ENCODE measurements at regions not wholly inside any gene's neighbourhood (a gene's known extent, or its start where the extent isn't known, plus 50 kb on each side); places are given as distances from the start of the nearest gene placed in this dataset.
"Not testable (repeated sequence)": the region's sequence is repeated elsewhere in the genome, so short reads cannot be mapped to it uniquely, and the experiment has no call there.

GRCh38 chr3:87756616-87757015 lies 302.2 kb downstream of the CGGBP1 start:
- intact Hi-C loops (cut with DNase I): no loop called here
- DNase-seq (ENCODE audit: low spot score): no peak

GRCh38 chr3:87755852-87756251 lies 303.0 kb downstream of the CGGBP1 start:
- no peak for DNase-seq (ENCODE audit: low spot score)
- intact Hi-C loops (cut with DNase I): no loop called here
- ATAC-seq: no peak

More at GRCh38 chr3:87756616-87757015, 302.2 kb downstream of the CGGBP1 start:
- ATAC-seq: no peak

- ATAC-seq: no peak
- no peak for DNase-seq (ENCODE audit: low spot score)
- intact Hi-C loops (cut with DNase I): no loop called here
Measured at GRCh38 chr3:87742250-87742649, 316.6 kb downstream of the CGGBP1 start.

DNA sequence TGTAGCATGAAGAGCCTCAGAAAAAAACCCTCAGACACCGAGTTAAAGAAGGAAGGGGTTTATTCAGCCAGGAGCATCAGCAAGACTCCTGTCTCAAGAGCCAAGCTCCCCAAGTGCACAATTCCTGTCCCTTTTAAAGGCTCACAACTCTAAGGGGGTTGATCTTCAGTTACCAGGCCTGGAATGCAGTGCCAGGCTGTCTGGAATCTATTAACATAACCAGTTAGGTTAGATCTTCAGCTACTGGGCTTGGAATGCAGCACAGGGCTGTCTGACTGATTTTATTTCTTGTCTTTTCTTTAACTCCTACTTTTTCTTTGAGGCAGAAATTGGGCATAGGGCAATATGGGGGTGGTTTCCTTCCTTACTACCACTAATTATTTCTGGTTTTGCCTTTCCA lies 317.9 kb downstream of the CGGBP1 start:
- intact Hi-C loops (cut with DNase I); DNase-seq (ENCODE audit: low spot score); ATAC-seq: not testable (repeated sequence)

DNA sequence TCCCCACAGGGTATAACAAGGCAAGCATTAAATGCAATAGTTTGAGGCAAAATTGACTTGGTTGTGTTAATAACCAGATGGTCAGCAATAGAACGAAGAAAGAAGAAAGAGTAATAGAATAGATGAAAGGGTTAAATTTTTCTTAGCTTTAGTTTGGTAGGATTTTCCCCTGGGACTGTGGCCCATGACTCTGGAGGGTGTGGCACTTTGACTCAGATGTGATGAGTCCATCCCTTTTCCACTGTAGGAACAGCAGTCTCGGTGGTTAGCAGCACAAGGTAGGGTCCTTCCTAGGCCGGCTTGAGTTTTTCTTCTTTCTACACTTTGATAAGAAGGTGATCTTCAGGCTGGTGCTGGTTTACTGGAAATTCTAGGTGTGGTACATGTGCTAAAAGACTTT lies 321.0 kb downstream of the CGGBP1 start:
- intact Hi-C loops (cut with DNase I); DNase-seq (ENCODE audit: low spot score); ATAC-seq: not testable (repeated sequence)

- DNase-seq (ENCODE audit: low spot score) (no peak), ATAC-seq (no peak)
- intact Hi-C loops (cut with DNase I): no loop called here
Measured at GRCh38 chr3:87733671-87734367, 325.0 kb downstream of the CGGBP1 start.

DNA sequence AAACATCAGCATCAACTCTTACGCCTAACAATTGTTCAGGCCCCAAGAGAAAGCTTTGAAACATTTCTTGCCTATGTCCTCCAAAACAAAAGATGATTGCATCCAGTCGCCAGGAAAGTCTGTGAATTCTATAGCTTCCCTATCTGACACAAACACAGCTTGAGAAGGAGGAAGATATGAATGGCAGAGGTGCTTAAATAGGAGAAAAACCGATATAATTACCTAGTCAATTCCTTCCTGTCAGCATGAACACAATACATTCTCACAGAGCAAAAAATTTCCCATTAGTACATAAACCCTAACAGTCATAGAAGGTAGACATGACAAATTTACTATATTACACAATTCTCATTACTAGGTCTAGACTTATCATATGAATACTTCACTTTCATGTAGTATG lies 326.5 kb downstream of the CGGBP1 start:
- DNase-seq (ENCODE audit: low spot score) (no peak), ATAC-seq (no peak)
- intact Hi-C loops (cut with DNase I): no loop called here

DNA sequence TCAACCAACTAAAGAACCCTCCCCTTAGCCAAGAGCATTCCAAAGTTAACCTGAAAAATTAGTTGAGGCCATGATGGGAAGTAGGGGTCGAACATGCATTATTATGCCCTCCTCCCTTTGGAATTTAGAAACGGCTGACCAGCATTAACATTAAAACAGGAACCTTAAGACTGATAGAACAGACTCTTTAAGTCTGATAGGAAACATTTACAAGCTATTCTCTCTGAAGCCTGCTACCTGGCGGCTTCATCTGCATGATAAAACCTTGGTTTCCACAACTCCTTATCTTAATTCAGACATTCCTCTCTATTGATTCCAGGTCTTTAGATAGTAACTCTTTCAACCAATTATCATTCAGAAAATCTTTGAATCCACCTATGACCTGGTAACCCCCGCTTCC lies 331.0 kb downstream of the CGGBP1 start:
- intact Hi-C loops (cut with DNase I): no loop called here
- ATAC-seq (no peak), DNase-seq (ENCODE audit: low spot score) (no peak)

DNA sequence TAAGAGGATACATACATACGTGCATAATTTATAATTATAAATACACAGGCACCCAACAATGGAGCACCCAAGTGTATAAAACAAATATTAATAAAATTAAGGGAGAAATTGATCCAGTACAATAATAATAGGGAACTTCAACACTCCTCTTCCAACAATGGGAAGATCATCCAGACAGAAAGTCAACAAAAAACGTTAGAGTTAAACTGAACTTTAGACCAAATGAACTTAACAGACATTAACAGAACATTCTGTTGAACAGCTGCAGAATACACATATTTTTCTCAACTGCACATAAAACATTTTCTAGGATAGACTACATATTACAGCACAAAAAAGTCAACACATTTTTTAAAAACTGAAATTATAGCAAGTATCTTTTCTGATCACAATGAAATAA lies 339.7 kb downstream of the CGGBP1 start:
- ATAC-seq (no peak), DNase-seq (ENCODE audit: low spot score) (no peak)
- intact Hi-C loops (cut with DNase I): no loop called here

GRCh38 chr3:87710511-87710910 lies 348.3 kb downstream of the CGGBP1 start:
- intact Hi-C loops (cut with DNase I): no loop called here
- DNase-seq (ENCODE audit: low spot score) (no peak), ATAC-seq (no peak)

- ATAC-seq (no peak), DNase-seq (ENCODE audit: low spot score) (no peak)
- intact Hi-C loops (cut with DNase I): no loop called here
Measured at GRCh38 chr3:87710028-87710427, 348.8 kb downstream of the CGGBP1 start.

DNA sequence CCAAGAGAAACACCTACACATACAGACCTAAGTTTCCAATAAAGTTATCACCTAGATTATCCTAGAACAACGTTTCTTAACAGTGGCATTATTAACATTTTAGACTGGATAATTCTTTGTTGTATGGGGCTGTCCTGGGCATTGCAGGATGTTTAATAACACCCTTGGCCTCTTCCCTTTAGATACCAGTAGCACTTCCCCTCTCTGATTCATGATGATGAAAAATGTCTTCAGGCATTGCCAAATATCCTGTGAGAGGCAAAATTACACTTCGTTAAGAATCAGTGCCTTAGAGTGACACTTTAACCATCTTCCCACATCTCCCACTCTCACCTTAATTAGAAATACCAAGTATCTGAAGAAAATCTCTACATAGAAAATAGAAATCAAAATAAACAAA lies 352.6 kb downstream of the CGGBP1 start:
- ATAC-seq (no peak), DNase-seq (ENCODE audit: low spot score) (no peak)
- intact Hi-C loops (cut with DNase I): no loop called here

- intact Hi-C loops (cut with DNase I): no loop called here
- ATAC-seq: no peak
- DNase-seq (ENCODE audit: low spot score): no peak
Measured at GRCh38 chr3:87702600-87702999, 356.2 kb downstream of the CGGBP1 start.

DNA sequence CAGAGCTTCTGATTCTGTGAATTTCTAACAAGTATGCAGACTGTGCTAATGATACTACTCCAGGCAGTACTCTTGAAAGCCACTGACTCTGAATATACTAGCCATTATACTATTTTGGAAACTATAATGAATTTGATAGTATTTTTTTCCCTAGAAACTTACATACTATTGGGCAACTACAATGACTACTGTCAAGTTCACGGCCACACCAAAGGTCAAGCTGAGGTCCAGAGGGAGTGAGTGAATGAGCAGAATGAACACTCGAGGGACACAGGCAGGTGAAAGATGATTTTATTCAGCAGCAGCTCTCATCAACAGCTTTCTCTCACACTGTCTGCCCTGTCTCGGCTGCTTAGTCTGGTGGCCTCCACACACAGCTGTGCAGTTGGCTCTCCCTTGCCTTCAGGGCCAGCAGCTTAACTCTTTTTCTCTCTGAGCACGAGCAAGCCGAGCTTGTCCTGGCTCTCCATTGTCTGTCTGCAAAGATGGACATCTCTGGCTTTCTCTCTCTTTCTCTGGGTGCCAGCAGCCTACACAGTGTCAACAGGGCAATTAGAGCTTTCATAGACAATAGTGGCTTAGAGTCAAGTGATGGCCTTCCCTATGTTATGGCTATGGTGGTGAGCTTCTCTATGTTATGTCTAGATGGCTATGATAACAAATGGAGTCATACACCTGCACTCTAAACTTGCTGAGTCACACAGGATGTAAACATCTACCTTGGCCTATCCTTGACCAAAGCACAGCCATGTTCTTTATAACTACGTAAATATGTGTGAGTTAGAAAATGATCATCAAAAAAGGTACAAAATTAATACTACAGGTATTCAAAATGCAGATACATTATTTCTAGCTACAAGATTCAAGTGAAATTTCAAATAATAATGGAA lies 362.4 kb downstream of the CGGBP1 start:
- DNase-seq (ENCODE audit: low spot score) (no peak), ATAC-seq (no peak)
- intact Hi-C loops (cut with DNase I): no loop called here

DNA sequence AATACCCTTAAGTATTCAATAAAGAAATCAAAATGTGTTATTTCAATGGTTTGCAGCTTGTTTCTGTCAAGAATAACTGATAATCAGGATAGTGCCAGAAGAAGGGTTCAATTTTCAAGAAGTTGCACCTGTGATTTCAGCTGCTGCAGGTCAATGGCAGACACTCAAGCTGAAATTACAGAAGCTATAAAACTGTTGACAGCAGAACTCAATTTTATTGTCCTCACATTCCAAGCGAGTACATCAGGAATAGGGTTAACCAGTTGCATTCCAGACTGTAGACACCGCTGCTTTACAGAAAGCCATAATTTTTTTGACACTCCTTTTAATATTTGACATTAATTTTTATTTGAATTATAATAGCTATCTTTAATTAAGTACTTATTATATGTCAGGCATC lies 364.1 kb downstream of the CGGBP1 start:
- intact Hi-C loops (cut with DNase I): no loop called here
- ATAC-seq (no peak), DNase-seq (ENCODE audit: low spot score) (no peak)

DNA sequence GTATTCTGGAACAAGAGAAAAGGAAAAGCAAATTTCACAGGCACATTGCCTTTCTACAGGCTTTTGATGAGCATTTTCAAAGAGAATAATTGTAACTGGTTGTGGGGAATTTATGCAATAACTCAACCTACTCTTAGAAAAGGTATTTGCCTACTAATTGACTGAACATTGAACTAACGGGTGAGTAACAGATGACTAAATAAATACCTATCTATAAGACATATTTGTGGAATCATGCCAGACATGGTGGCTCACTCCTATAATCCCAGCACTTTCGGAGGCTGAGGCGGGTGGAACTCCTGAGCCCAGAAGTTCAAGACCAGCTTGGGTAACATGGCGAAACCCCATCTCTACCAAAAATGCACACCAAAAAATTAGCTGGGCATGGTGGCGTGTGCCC lies 367.7 kb downstream of the CGGBP1 start:
- intact Hi-C loops (cut with DNase I): no loop called here
- ATAC-seq (no peak), DNase-seq (ENCODE audit: low spot score) (no peak)

DNA sequence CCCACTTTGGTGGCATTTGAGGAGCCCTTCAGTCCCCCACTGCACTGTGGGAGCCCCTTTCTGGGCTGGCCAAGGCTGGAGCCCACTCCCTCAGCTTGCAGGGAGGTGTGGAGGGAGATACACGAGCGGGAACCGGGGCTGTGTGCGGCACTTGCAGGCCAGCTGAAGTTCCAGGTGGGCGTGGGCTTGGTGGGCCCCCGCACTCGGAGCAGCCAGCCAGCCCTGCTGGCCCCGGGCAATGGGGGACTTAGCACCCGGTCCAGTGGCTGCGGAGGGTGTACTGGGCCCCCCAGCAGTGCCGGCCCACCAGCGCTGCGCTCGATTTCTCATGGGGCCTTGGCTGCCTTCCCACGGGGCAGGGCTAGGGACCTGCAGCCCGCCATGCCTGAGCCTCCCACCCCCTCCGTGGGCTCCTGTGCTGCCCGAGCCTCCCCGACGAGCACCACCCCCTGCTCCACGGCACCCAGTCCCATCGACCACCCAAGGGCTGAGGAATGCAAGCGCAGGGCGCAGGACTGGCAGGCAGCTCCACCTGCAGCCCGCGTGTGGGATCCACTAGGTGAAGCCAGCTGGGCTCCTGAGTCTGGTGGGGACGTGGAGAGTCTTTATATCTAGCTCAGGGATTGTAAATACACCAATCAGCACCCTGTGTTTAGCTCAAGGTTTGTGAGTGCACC lies 379.7 kb downstream of the CGGBP1 start:
- ATAC-seq; DNase-seq (ENCODE audit: low spot score); intact Hi-C loops (cut with DNase I): not testable (repeated sequence)

DNA sequence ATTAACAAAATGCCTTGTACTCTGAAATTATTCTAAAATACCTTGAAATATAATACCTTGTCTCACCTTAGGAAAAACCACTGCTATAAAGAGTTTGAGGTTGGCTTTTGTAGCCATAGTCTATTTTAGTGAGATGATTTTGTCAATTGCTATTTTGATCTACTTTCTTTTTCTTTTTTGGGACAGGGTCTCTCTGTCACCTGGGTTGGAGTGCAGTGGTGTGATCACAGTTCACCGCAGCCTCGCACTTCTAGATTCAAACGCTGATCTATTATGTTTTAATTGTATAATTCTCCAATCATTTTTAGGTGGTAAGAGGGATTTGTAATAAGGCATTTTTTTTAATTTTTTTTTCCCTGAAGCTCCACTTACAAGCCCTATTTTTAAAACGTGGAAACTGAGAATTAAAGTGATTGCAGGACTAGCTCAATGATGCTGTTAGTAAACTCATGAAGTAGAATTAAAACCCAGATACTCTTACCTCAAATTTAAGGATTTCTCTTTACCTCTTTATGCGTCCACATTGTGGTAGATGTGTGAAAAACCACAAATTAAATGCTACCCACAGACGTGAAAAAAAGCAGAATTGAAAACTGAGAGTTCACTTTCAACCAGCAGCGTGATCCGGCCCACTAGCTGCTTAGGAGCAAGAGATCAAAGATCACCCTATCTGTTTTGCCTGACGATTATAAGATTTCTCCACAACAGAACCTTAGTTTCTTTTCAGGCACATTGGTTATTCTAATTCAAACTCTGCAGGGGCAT lies 384.2 kb downstream of the CGGBP1 start:
- DNase-seq (ENCODE audit: low spot score) (no peak), ATAC-seq (no peak)
- intact Hi-C loops (cut with DNase I): no loop called here

- ATAC-seq: no peak
- intact Hi-C loops (cut with DNase I): no loop called here
- no peak for DNase-seq (ENCODE audit: low spot score)
Measured at GRCh38 chr3:87673132-87673531, 385.7 kb downstream of the CGGBP1 start.

Measured in sciatic nerve (tissue), 2 donors.